ENCODE measurements at regions not wholly inside any gene's neighbourhood (a gene's known extent, or its start where the extent isn't known, plus 50 kb on each side); places are given as distances from the start of the nearest gene placed in this dataset.

DNA sequence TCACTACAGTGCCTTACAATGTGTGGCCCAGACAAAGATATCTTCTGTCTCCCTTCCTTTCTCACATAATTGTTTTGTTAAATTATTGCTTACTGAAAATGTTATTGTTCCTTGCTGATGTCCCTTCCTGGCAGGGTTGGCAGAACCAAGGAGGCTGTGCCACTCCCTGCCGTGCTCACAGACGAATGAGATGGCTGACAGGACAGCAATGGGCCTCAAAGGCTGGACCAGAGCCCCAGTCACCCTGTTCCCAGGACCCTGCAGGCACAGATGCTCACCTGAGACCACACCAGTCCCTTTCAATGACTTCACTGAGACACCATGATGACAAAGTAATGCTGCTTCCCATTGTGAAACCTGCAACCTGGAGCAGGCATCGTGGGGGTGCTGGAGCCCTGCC, 375.1 kb downstream of the HACE1 start:
- Histone ChIP-seq H3K4me3 (no peak overlapping the region), H3K36me3 (no peaks in the 10 kb centered on the region), H3K27me3 (no peaks in the 10 kb centered on the region), H3K4me1 (no peaks in the 10 kb centered on the region), H3K27ac (replicated peaks in 1 of 4) (no peak overlapping the region), H3K9me3 (no peaks in the 10 kb centered on the region)
- TF ChIP-seq, protein P1, sequence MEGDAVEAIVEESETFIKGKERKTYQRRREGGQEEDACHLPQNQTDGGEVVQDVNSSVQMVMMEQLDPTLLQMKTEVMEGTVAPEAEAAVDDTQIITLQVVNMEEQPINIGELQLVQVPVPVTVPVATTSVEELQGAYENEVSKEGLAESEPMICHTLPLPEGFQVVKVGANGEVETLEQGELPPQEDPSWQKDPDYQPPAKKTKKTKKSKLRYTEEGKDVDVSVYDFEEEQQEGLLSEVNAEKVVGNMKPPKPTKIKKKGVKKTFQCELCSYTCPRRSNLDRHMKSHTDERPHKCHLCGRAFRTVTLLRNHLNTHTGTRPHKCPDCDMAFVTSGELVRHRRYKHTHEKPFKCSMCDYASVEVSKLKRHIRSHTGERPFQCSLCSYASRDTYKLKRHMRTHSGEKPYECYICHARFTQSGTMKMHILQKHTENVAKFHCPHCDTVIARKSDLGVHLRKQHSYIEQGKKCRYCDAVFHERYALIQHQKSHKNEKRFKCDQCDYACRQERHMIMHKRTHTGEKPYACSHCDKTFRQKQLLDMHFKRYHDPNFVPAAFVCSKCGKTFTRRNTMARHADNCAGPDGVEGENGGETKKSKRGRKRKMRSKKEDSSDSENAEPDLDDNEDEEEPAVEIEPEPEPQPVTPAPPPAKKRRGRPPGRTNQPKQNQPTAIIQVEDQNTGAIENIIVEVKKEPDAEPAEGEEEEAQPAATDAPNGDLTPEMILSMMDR (IDR thresholded peaks at IDR 0.05): no peak
- no peak for TF ChIP-seq EP300 (IDR thresholded peaks at IDR 0.05)
- TF ChIP-seq POLR2AphosphoS5 (IDR thresholded peaks at IDR 0.05): no peak
- no peak for TF ChIP-seq POLR2A (IDR thresholded peaks at IDR 0.05; ENCODE audit: low read depth)
- intact Hi-C loops (cut with DNase I): no loop called here
- no peak for DNase-seq (ENCODE audit: extremely low spot score)
- WGBS: 76% methylated on average over 3 of the region's 3 CpGs

DNA sequence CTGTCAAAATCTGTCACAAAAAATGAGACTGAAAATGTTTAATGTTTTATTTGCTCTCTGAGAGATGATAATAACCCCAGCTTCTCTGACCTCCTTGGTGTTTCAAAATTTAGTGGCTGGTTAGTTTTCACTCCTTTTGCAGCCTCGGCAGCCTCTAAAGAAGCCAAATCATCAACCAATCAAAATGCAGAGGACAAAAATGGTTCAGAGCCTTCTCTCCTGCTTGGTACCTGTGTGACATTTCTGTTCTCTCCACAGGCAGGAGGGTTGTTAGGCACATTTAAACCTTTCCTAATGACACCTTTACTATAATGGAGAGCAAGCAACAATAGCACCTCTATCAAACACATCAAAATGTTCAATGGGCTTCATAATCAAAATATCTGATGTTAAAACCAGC, 375.5 kb downstream of the HACE1 start:
- Histone ChIP-seq H3K9me3 (no peaks in the 10 kb centered on the region), H3K4me1 (no peaks in the 10 kb centered on the region), H3K27ac (replicated peaks in 1 of 4) (no peak overlapping the region), H3K36me3 (no peaks in the 10 kb centered on the region), H3K27me3 (no peaks in the 10 kb centered on the region), H3K4me3 (no peak overlapping the region)
- TF ChIP-seq EP300 (IDR thresholded peaks at IDR 0.05): no peak
- TF ChIP-seq POLR2A (IDR thresholded peaks at IDR 0.05; ENCODE audit: low read depth): no peak
- intact Hi-C loops (cut with DNase I): no loop called here
- no peak for DNase-seq (ENCODE audit: extremely low spot score)
- WGBS: 59% methylated on average over 1 of the region's 1 CpG

GRCh38 chr6:104483225-104483834, 376.4 kb downstream of the HACE1 start:
- WGBS: 21% methylated on average over 2 of the region's 2 CpGs
- Histone ChIP-seq H3K27ac (replicated peaks in 1 of 4) (no peak overlapping the region), H3K9me3 (no peaks in the 10 kb centered on the region), H3K4me3 (no peak overlapping the region), H3K4me1 (no peaks in the 10 kb centered on the region), H3K27me3 (no peaks in the 10 kb centered on the region), H3K36me3 (no peaks in the 10 kb centered on the region)
- DNase-seq (ENCODE audit: extremely low spot score): no peak
- intact Hi-C loops (cut with DNase I): no loop called here
- TF ChIP-seq, protein P1 (IDR thresholded peaks at IDR 0.05): peak in 1 of 3 experiments; percentile 22
- no peak for TF ChIP-seq EP300 (IDR thresholded peaks at IDR 0.05)
- no peak for TF ChIP-seq POLR2A (IDR thresholded peaks at IDR 0.05; ENCODE audit: low read depth)
- TF ChIP-seq POLR2AphosphoS5 (IDR thresholded peaks at IDR 0.05): no peak

DNA sequence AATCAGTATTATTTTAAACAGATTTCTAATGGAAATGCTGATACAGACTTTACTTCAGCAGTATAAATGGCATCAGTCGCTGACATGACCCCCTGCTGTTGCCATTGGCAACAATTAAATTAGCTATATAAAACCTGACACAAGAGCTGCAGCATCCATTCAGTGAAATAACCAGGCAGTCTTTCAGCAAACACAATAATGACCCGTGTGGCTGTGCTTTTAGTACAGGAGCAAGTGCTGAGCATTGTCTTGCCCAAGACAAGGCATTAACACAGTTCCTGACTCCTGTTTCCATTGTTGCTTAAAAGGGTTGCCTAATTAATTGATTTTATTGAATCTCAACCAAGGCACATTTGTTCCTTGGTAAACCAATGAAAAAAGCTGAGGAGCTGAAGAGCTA, 382.1 kb downstream of the HACE1 start:
- WGBS: 72% methylated on average over 2 of the region's 2 CpGs
- no peak overlapping the region for H3K27ac ChIP-seq (replicated peaks in 1 of 4)
- no peaks in the 10 kb centered on the region for H3K9me3 ChIP-seq
- no peak overlapping the region for H3K4me3 ChIP-seq
- TF ChIP-seq POLR2A (IDR thresholded peaks at IDR 0.05; ENCODE audit: low read depth) (no peak), EP300 (IDR thresholded peaks at IDR 0.05) (no peak), POLR2AphosphoS5 (IDR thresholded peaks at IDR 0.05) (no peak)
- TF ChIP-seq, protein P1 (IDR thresholded peaks at IDR 0.05): no peak
- H3K27me3 ChIP-seq: no peaks in the 10 kb centered on the region
- H3K4me1 ChIP-seq: no peaks in the 10 kb centered on the region
- DNase-seq (ENCODE audit: extremely low spot score): no peak
- H3K36me3 ChIP-seq: no peaks in the 10 kb centered on the region
- intact Hi-C loops (cut with DNase I): no loop called here

- Histone ChIP-seq H3K27me3 (no peaks in the 10 kb centered on the region), H3K9me3 (no peaks in the 10 kb centered on the region), H3K27ac (replicated peaks in 1 of 4) (no peak overlapping the region), H3K36me3 (no peaks in the 10 kb centered on the region), H3K4me3 (no peak overlapping the region), H3K4me1 (no peaks in the 10 kb centered on the region)
- DNase-seq (ENCODE audit: extremely low spot score): no peak
- TF ChIP-seq EP300 (IDR thresholded peaks at IDR 0.05): no peak
- no peak for TF ChIP-seq POLR2AphosphoS5 (IDR thresholded peaks at IDR 0.05)
- no peak for TF ChIP-seq POLR2A (IDR thresholded peaks at IDR 0.05; ENCODE audit: low read depth)
- TF ChIP-seq, protein P1 (IDR thresholded peaks at IDR 0.05): no peak
- intact Hi-C loops (cut with DNase I): no loop called here
- 47% methylated on average over 4 of the region's 4 CpGs for WGBS
These were observed 386.7 kb downstream of the HACE1 start for GRCh38 chr6:104473021-104473429.

All from esophagus muscularis mucosa (tissue), 4 donors.